DOHH2 (cell line): ENCODE measurements at regions not wholly inside any gene's neighbourhood (a gene's known extent, or its start where the extent isn't known, plus 50 kb on each side); places are given as distances from the start of the nearest gene placed in this dataset.

ENCODE experiments used
- H3F3A ChIP-seq: fragments of 200-600 bp; sonication (generic), shearing (Covaris generic); 2 replicates; pipeline ENCODE4 v1.6.0; 2016; ENCODE audit warnings: antibody characterized with exemption, mild to moderate bottlenecking; ENCODE audit not compliant: control insufficient read depth, insufficient read depth
- H3K27ac ChIP-seq: fragments of 200-600 bp; sonication (generic); 2 replicates; pipeline ENCODE4 v1.5.1; 2014; ENCODE audit warnings: low read depth, mild to moderate bottlenecking, low read length, moderate library complexity
- H3K27me3 ChIP-seq: fragments of 200-600 bp; sonication (generic); 2 replicates; pipeline ENCODE4 v1.6.1; 2014; ENCODE audit warnings: mild to moderate bottlenecking, low read length, mixed read lengths; ENCODE audit not compliant: control insufficient read depth
- H3K36me3 ChIP-seq: fragments of 200-600 bp; sonication (generic); 2 replicates; pipeline ENCODE4 v1.6.1; 2014; ENCODE audit warnings: mild to moderate bottlenecking, low read length, moderate library complexity, mixed read lengths; ENCODE audit not compliant: control insufficient read depth
- H3K4me1 ChIP-seq: fragments of 200-600 bp; sonication (generic); 2 replicates; pipeline ENCODE4 v1.6.1; 2014; ENCODE audit warnings: mild to moderate bottlenecking, low read length, mixed read lengths; ENCODE audit not compliant: control insufficient read depth
- H3K4me2 ChIP-seq: fragments of 200-600 bp; sonication (generic); 2 replicates; pipeline ENCODE4 v1.6.0; 2014; ENCODE audit warnings: mild to moderate bottlenecking, low read length, moderate library complexity
- H3K4me3 ChIP-seq: fragments of 200-600 bp; sonication (generic); 2 replicates; pipeline ENCODE4 v1.5.1; 2014; ENCODE audit warnings: mild to moderate bottlenecking, low read length, mixed read lengths
- H3K79me2 ChIP-seq: fragments of 200-600 bp; sonication (generic); 2 replicates; pipeline ENCODE4 v1.6.1; 2014; ENCODE audit warnings: mild to moderate bottlenecking, low read length, mixed read lengths; ENCODE audit not compliant: control insufficient read depth
- H3K9me2 ChIP-seq: fragments of 200-600 bp; sonication (generic); replicated peaks from 2 replicates; pipeline ENCODE4 v1.6.1; 2014; ENCODE audit warnings: mild to moderate bottlenecking, low read length, mixed read lengths; ENCODE audit not compliant: control insufficient read depth
- H3K9me3 ChIP-seq: fragments of 200-600 bp; sonication (generic); 2 replicates; pipeline ENCODE4 v1.6.1; 2014; ENCODE audit warnings: antibody characterized with exemption, low read length, mixed read lengths; ENCODE audit not compliant: control insufficient read depth, insufficient read depth
- H4K20me1 ChIP-seq: fragments of 200-600 bp; sonication (generic); 2 replicates; pipeline ENCODE4 v1.6.0; 2014; ENCODE audit warnings: low read depth, mild to moderate bottlenecking, antibody characterized with exemption, low read length, moderate library complexity; ENCODE audit not compliant: control insufficient read depth, insufficient read depth
- CTCF ChIP-seq: fragments of 200-600 bp; sonication (generic); IDR thresholded peaks from one replicate; pipeline ENCODE4 v1.5.1; 2014; ENCODE audit warnings: antibody characterized with exemption, mild to moderate bottlenecking, low read depth, low read length; ENCODE audit not compliant: poor library complexity, severe bottlenecking
- EZH2phosphoT487 ChIP-seq: fragments of 200-600 bp; sonication (generic); IDR thresholded peaks from 2 replicates; pipeline ENCODE4 v1.6.1; 2017; ENCODE audit warnings: borderline replicate concordance, mild to moderate bottlenecking, antibody characterized with exemption, low read length, moderate library complexity, mixed read lengths

- no peaks in the 10 kb centered on the region for H3K36me3 ChIP-seq
- no peak overlapping the region for H3K4me3 ChIP-seq
- H3K27me3 ChIP-seq, result no peaks in the 10 kb centered on the region
- H3F3A ChIP-seq, result no peaks in the 10 kb centered on the region
- no peak for TF ChIP-seq CTCF
- TF ChIP-seq EZH2phosphoT487, result no peak
- H3K4me2 ChIP-seq, result no peak overlapping the region
- H3K27ac ChIP-seq, result no peak overlapping the region
- no peaks in the 10 kb centered on the region for H3K79me2 ChIP-seq
- H4K20me1 ChIP-seq, result no peaks in the 10 kb centered on the region
- H3K9me2 ChIP-seq, result no peaks in the 10 kb centered on the region
- H3K9me3 ChIP-seq, result no peaks in the 10 kb centered on the region
- H3K4me1 ChIP-seq, result no peaks in the 10 kb centered on the region
Observed at GRCh38 chr5:162512935-162513565, 445.5 kb downstream of the GABRG2 start.

GRCh38 chr5:162514116-162514515 lies 446.5 kb downstream of the GABRG2 start:
- TF ChIP-seq EZH2phosphoT487 (no peak), CTCF (no peak)
- Histone ChIP-seq H3K9me3 (no peaks in the 10 kb centered on the region), H4K20me1 (no peaks in the 10 kb centered on the region), H3K4me3 (no peak overlapping the region), H3K27ac (no peak overlapping the region), H3K27me3 (no peaks in the 10 kb centered on the region), H3K4me2 (no peak overlapping the region), H3K36me3 (no peaks in the 10 kb centered on the region), H3K9me2 (no peaks in the 10 kb centered on the region), H3K4me1 (no peaks in the 10 kb centered on the region), H3F3A (no peaks in the 10 kb centered on the region), H3K79me2 (no peaks in the 10 kb centered on the region)

- H3K4me1 ChIP-seq, result no peaks in the 10 kb centered on the region
- no peaks in the 10 kb centered on the region for H3K36me3 ChIP-seq
- no peak overlapping the region for H3K27ac ChIP-seq
- no peak overlapping the region for H3K4me3 ChIP-seq
- no peak overlapping the region for H3K4me2 ChIP-seq
- H3K79me2 ChIP-seq, result no peaks in the 10 kb centered on the region
- H3K9me3 ChIP-seq, result no peaks in the 10 kb centered on the region
- H3K9me2 ChIP-seq, result no peaks in the 10 kb centered on the region
- H3K27me3 ChIP-seq, result no peaks in the 10 kb centered on the region
- no peaks in the 10 kb centered on the region for H3F3A ChIP-seq
- no peaks in the 10 kb centered on the region for H4K20me1 ChIP-seq
- no peak for TF ChIP-seq CTCF
- TF ChIP-seq EZH2phosphoT487, result no peak
Observed at GRCh38 chr5:162520878-162521277, 453.3 kb downstream of the GABRG2 start.
